ENCODE measurements at regions not wholly inside any gene's neighbourhood (a gene's known extent, or its start where the extent isn't known, plus 50 kb on each side); places are given as distances from the start of the nearest gene placed in this dataset.

DNA sequence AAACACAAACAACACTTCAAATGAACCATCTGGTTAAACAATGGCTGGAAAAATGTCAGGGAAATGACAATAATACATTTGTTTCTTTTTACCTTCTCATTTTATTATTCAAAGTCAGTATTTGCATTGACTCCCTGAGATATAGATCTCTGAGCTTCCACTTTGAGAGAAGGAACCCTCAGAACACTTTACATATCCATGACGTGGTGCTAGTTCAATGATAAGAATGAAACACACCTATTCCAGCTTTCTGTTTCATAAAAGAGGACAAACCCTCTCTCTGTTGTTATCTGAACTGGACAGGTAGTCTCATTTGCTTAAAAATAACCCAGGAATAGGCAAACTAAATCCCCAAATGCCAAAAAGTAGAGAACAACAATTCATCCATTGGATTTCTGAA lies 65.3 kb upstream of the CCSER1 start:
- no peak for DNase-seq (ENCODE audit: low spot score)
- H3K4me1 ChIP-seq (ENCODE audit: insufficient read depth, low read length, poor library complexity, severe bottlenecking), result no peaks in the 10 kb centered on the region
- no peak overlapping the region for H2AFZ ChIP-seq (ENCODE audit: low read length)
- no peak overlapping the region for H3K4me2 ChIP-seq (ENCODE audit: low read length)
- H3K4me3 ChIP-seq (ENCODE audit: low read depth, low read length, poor library complexity, severe bottlenecking), result no peak overlapping the region
- H3K9me2 ChIP-seq (ENCODE audit: insufficient read depth, low read length), result no peaks in the 10 kb centered on the region
- H4K20me1 ChIP-seq (ENCODE audit: insufficient read depth, low read length), result no peaks in the 10 kb centered on the region
- BruUV-seq (replicated peaks), result no TSS peak
- intact Hi-C loops (cut with micrococcal nuclease; ENCODE audit: unreplicated experiment), result no loop called here
- TF ChIP-seq, protein P1, sequence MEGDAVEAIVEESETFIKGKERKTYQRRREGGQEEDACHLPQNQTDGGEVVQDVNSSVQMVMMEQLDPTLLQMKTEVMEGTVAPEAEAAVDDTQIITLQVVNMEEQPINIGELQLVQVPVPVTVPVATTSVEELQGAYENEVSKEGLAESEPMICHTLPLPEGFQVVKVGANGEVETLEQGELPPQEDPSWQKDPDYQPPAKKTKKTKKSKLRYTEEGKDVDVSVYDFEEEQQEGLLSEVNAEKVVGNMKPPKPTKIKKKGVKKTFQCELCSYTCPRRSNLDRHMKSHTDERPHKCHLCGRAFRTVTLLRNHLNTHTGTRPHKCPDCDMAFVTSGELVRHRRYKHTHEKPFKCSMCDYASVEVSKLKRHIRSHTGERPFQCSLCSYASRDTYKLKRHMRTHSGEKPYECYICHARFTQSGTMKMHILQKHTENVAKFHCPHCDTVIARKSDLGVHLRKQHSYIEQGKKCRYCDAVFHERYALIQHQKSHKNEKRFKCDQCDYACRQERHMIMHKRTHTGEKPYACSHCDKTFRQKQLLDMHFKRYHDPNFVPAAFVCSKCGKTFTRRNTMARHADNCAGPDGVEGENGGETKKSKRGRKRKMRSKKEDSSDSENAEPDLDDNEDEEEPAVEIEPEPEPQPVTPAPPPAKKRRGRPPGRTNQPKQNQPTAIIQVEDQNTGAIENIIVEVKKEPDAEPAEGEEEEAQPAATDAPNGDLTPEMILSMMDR (conservative IDR thresholded peaks at IDR 0.05; ENCODE audit: low read length), result no peak
- TF ChIP-seq EZH2phosphoT487 (IDR thresholded peaks at IDR 0.05; ENCODE audit: borderline replicate concordance, low read depth, low read length), result no peak
- no peaks in the 10 kb centered on the region for H3K36me3 ChIP-seq (ENCODE audit: insufficient read depth, low read length)
- ChIA-PET CTCF (ENCODE audit: unreplicated experiment) (no interaction called here), POLR2A (no interaction called here)
- no peaks in the 10 kb centered on the region for H3K79me2 ChIP-seq (ENCODE audit: insufficient read depth, low read depth, low read length)
- H3K27ac ChIP-seq (ENCODE audit: low read depth, low read length, poor library complexity, severe bottlenecking), result no peak overlapping the region
- H3K9me3 ChIP-seq (ENCODE audit: low read length), result no peaks in the 10 kb centered on the region

- no peak overlapping the region for H3K4me3 ChIP-seq (ENCODE audit: low read depth, low read length, poor library complexity, severe bottlenecking)
- H4K20me1 ChIP-seq (ENCODE audit: insufficient read depth, low read length), result no peaks in the 10 kb centered on the region
- TF ChIP-seq, protein P1 (conservative IDR thresholded peaks at IDR 0.05; ENCODE audit: low read length), result no peak
- no peak for TF ChIP-seq EZH2phosphoT487 (IDR thresholded peaks at IDR 0.05; ENCODE audit: borderline replicate concordance, low read depth, low read length)
- H3K79me2 ChIP-seq (ENCODE audit: insufficient read depth, low read depth, low read length), result no peaks in the 10 kb centered on the region
- CTCF ChIA-PET (ENCODE audit: unreplicated experiment), result no interaction called here
- no peaks in the 10 kb centered on the region for H3K9me2 ChIP-seq (ENCODE audit: insufficient read depth, low read length)
- POLR2A ChIA-PET, result interaction anchor here (1.0 kb wide), 1 partner anchor 12 kb away, joined by 3 read pairs; no protein-coding TSS in a partner anchor
- no peak overlapping the region for H2AFZ ChIP-seq (ENCODE audit: low read length)
- intact Hi-C loops (cut with micrococcal nuclease; ENCODE audit: unreplicated experiment), result no loop called here
- no peaks in the 10 kb centered on the region for H3K4me1 ChIP-seq (ENCODE audit: insufficient read depth, low read length, poor library complexity, severe bottlenecking)
- no peak for DNase-seq (ENCODE audit: low spot score)
- H3K4me2 ChIP-seq (ENCODE audit: low read length), result no peak overlapping the region
- no TSS peak for BruUV-seq (replicated peaks)
- H3K27ac ChIP-seq (ENCODE audit: low read depth, low read length, poor library complexity, severe bottlenecking), result no peak overlapping the region
- no peaks in the 10 kb centered on the region for H3K36me3 ChIP-seq (ENCODE audit: insufficient read depth, low read length)
- no peaks in the 10 kb centered on the region for H3K9me3 ChIP-seq (ENCODE audit: low read length)
Observed at GRCh38 chr4:90064196-90064595, 63.0 kb upstream of the CCSER1 start.

- H2AFZ ChIP-seq (ENCODE audit: low read length), result no peak overlapping the region
- H3K4me2 ChIP-seq (ENCODE audit: low read length), result no peak overlapping the region
- TF ChIP-seq EZH2phosphoT487 (IDR thresholded peaks at IDR 0.05; ENCODE audit: borderline replicate concordance, low read depth, low read length), result no peak
- TF ChIP-seq, protein P1 (conservative IDR thresholded peaks at IDR 0.05; ENCODE audit: low read length), result no peak
- H3K9me2 ChIP-seq (ENCODE audit: insufficient read depth, low read length), result no peaks in the 10 kb centered on the region
- H3K4me3 ChIP-seq (ENCODE audit: low read depth, low read length, poor library complexity, severe bottlenecking), result no peak overlapping the region
- ChIA-PET POLR2A (interaction anchor here (0.5 kb wide), 1 partner anchor 1775 kb away, joined by 3 read pairs; no protein-coding TSS in a partner anchor), CTCF (ENCODE audit: unreplicated experiment) (no interaction called here)
- no peak overlapping the region for H3K27ac ChIP-seq (ENCODE audit: low read depth, low read length, poor library complexity, severe bottlenecking)
- H3K36me3 ChIP-seq (ENCODE audit: insufficient read depth, low read length), result no peaks in the 10 kb centered on the region
- DNase-seq (ENCODE audit: low spot score), result no peak
- no peaks in the 10 kb centered on the region for H3K9me3 ChIP-seq (ENCODE audit: low read length)
- no TSS peak for BruUV-seq (replicated peaks)
- H4K20me1 ChIP-seq (ENCODE audit: insufficient read depth, low read length), result no peaks in the 10 kb centered on the region
- H3K79me2 ChIP-seq (ENCODE audit: insufficient read depth, low read depth, low read length), result no peaks in the 10 kb centered on the region
- no peaks in the 10 kb centered on the region for H3K4me1 ChIP-seq (ENCODE audit: insufficient read depth, low read length, poor library complexity, severe bottlenecking)
- intact Hi-C loops (cut with micrococcal nuclease; ENCODE audit: unreplicated experiment), result no loop called here
Observed at GRCh38 chr4:90069151-90069550, 58.0 kb upstream of the CCSER1 start.
